ENCODE measurements at regions not wholly inside any gene's neighbourhood (a gene's known extent, or its start where the extent isn't known, plus 50 kb on each side); places are given as distances from the start of the nearest gene placed in this dataset.
"Not testable (repeated sequence)": the region's sequence is repeated elsewhere in the genome, so short reads cannot be mapped to it uniquely, and the experiment has no call there.

GRCh38 chr5:124512236-124512635 lies 234.2 kb downstream of the ZNF608 start:
- Histone ChIP-seq H3K27me3 (no peaks in the 10 kb centered on the region), H3K27ac (no peak overlapping the region), H3K4me3 (no peak overlapping the region), H3K4me1 (no peaks in the 10 kb centered on the region), H3K9me3 (no peaks in the 10 kb centered on the region), H3K36me3 (no peaks in the 10 kb centered on the region)
- DNase-seq = no peak
- TF ChIP-seq POLR2A (IDR thresholded peaks at IDR 0.05) (no peak), CTCF (IDR thresholded peaks at IDR 0.05) (no peak)

- H3K4me1 ChIP-seq = no peaks in the 10 kb centered on the region
- H3K27ac ChIP-seq = no peak overlapping the region
- H3K4me3 ChIP-seq = no peak overlapping the region
- no peak for TF ChIP-seq POLR2A (IDR thresholded peaks at IDR 0.05)
- DNase-seq = no peak
- no peaks in the 10 kb centered on the region for H3K9me3 ChIP-seq
- H3K27me3 ChIP-seq = no peaks in the 10 kb centered on the region
- no peaks in the 10 kb centered on the region for H3K36me3 ChIP-seq
Measured at GRCh38 chr5:124511791-124512190, 234.6 kb downstream of the ZNF608 start.

- H3K4me3 ChIP-seq = no peak overlapping the region
- H3K36me3 ChIP-seq = no peaks in the 10 kb centered on the region
- DNase-seq = no peak
- H3K27me3 ChIP-seq = no peaks in the 10 kb centered on the region
- TF ChIP-seq CTCF (IDR thresholded peaks at IDR 0.05) (no peak), POLR2A (IDR thresholded peaks at IDR 0.05) (no peak)
- H3K9me3 ChIP-seq = no peaks in the 10 kb centered on the region
- H3K27ac ChIP-seq = no peak overlapping the region
- H3K4me1 ChIP-seq = no peaks in the 10 kb centered on the region
Measured at GRCh38 chr5:124507688-124508087, 238.8 kb downstream of the ZNF608 start.

GRCh38 chr5:124504081-124504916 lies 242.1 kb downstream of the ZNF608 start:
- no peak overlapping the region for H3K27ac ChIP-seq
- no peaks in the 10 kb centered on the region for H3K36me3 ChIP-seq
- TF ChIP-seq CTCF (IDR thresholded peaks at IDR 0.05) (no peak), POLR2A (IDR thresholded peaks at IDR 0.05) (no peak)
- H3K27me3 ChIP-seq = no peaks in the 10 kb centered on the region
- no peaks in the 10 kb centered on the region for H3K4me1 ChIP-seq
- no peaks in the 10 kb centered on the region for H3K9me3 ChIP-seq
- H3K4me3 ChIP-seq = no peak overlapping the region
- no peak for DNase-seq

- no peak for DNase-seq
- Histone ChIP-seq H3K4me3 (no peak overlapping the region), H3K27me3 (no peaks in the 10 kb centered on the region), H3K4me1 (no peaks in the 10 kb centered on the region), H3K9me3 (no peaks in the 10 kb centered on the region), H3K36me3 (no peaks in the 10 kb centered on the region), H3K27ac (no peak overlapping the region)
- TF ChIP-seq POLR2A (IDR thresholded peaks at IDR 0.05) (no peak), CTCF (IDR thresholded peaks at IDR 0.05) (no peak)
Measured at GRCh38 chr5:124502551-124502950, 243.9 kb downstream of the ZNF608 start.

GRCh38 chr5:124499818-124500217 lies 246.6 kb downstream of the ZNF608 start:
- H3K9me3 ChIP-seq, H3K36me3 ChIP-seq, DNase-seq, H3K27ac ChIP-seq, H3K4me1 ChIP-seq, H3K4me3 ChIP-seq, H3K27me3 ChIP-seq: not testable (repeated sequence)

GRCh38 chr5:124496968-124497367 lies 249.5 kb downstream of the ZNF608 start:
- not testable (repeated sequence) for H3K4me3 ChIP-seq, H3K27me3 ChIP-seq, H3K4me1 ChIP-seq, DNase-seq, H3K27ac ChIP-seq, H3K36me3 ChIP-seq, H3K9me3 ChIP-seq
